WTC11 (cell line): ENCODE measurements at regions not wholly inside any gene's neighbourhood (a gene's known extent, or its start where the extent isn't known, plus 50 kb on each side); places are given as distances from the start of the nearest gene placed in this dataset.

Source experiments
- ATAC-seq: fragments of 200-7000 bp; cut with Tn5 transposase; 2 replicates; pipeline ENCODE4 v1.10.0; 2021; ENCODE audit warnings: mild to moderate bottlenecking, moderate library complexity
- CTCF ChIA-PET: fragments of 300-600 bp; sonication (Branson Sonifier 250); formaldehyde crosslinking; loops from one replicate; lab custom pipeline; 2021; ENCODE audit warnings: antibody characterized with exemption; lab: Charles Lee
- POLR2A ChIA-PET: fragments of 350-600 bp; sonication (Branson Sonifier 250); formaldehyde crosslinking; loops from one replicate; lab custom pipeline; 2021; ENCODE audit warnings: antibody characterized with exemption; lab: Charles Lee
- DNase-seq: peaks from one replicate; pipeline ENCODE4 v3.0.0; 2021; ENCODE audit warnings: low spot score
- H3K27ac Mint-ChIP-seq: 2 replicates; pipeline ENCODE4 v1.8.0; 2021; ENCODE audit warnings: mixed read lengths
- H3K27me3 Mint-ChIP-seq: 2 replicates; pipeline ENCODE4 v1.8.0; 2021; ENCODE audit warnings: low read depth, mild to moderate bottlenecking, moderate library complexity, mixed read lengths
- H3K36me3 Mint-ChIP-seq: 2 replicates; pipeline ENCODE4 v1.8.0; 2021; ENCODE audit warnings: mixed read lengths
- H3K4me1 Mint-ChIP-seq: 2 replicates; pipeline ENCODE4 v1.8.0; 2022; ENCODE audit warnings: mixed read lengths
- H3K4me3 Mint-ChIP-seq: 2 replicates; pipeline ENCODE4 v1.8.0; 2021; ENCODE audit warnings: mild to moderate bottlenecking, moderate library complexity, mixed read lengths
- H3K9me3 Mint-ChIP-seq: 2 replicates; pipeline ENCODE4 v1.8.0; 2021; ENCODE audit warnings: mixed read lengths
- ATF1 ChIP-seq: sonication (generic); formaldehyde crosslinking; IDR thresholded peaks from 2 replicates; pipeline ENCODE4 v1.8.1; 2023; ENCODE audit warnings: mild to moderate bottlenecking, moderate library complexity, missing genetic modification reagents
- FOXK1 ChIP-seq: sonication (generic); formaldehyde crosslinking; IDR thresholded peaks from 2 replicates; pipeline ENCODE4 v1.8.0; 2022; ENCODE audit warnings: mild to moderate bottlenecking, moderate library complexity, missing genetic modification reagents
- GRHL2 ChIP-seq: fragments of 250-450 bp; sonication (Bioruptor Pico); IDR thresholded peaks from 2 replicates; pipeline ENCODE4 v1.8.0; 2022; ENCODE audit warnings: mild to moderate bottlenecking, moderate library complexity; ENCODE audit not compliant: insufficient replicate concordance, severe bottlenecking
- KAT7 ChIP-seq: sonication (generic); formaldehyde crosslinking; IDR thresholded peaks from 2 replicates; pipeline ENCODE4 v1.8.1; 2023; ENCODE audit warnings: missing genetic modification reagents, mild to moderate bottlenecking, borderline replicate concordance
- MLX ChIP-seq: sonication (generic); formaldehyde crosslinking; IDR thresholded peaks from 2 replicates; pipeline ENCODE4 v1.8.1; 2023; ENCODE audit warnings: mild to moderate bottlenecking, missing genetic modification reagents, moderate library complexity
- NR2C2 ChIP-seq: sonication (generic); formaldehyde crosslinking; IDR thresholded peaks from 2 replicates; pipeline ENCODE4 v1.8.0; 2022; ENCODE audit warnings: mild to moderate bottlenecking, missing genetic modification reagents
- RELA ChIP-seq: sonication (generic); formaldehyde crosslinking; IDR thresholded peaks from 2 replicates; pipeline ENCODE4 v1.8.1; 2022; ENCODE audit warnings: missing genetic modification reagents, mild to moderate bottlenecking, borderline replicate concordance
- SMAD4 ChIP-seq: sonication (generic); formaldehyde crosslinking; IDR thresholded peaks from 2 replicates; pipeline ENCODE4 v1.8.0; 2022; ENCODE audit warnings: mild to moderate bottlenecking, missing genetic modification reagents
- STAT6 ChIP-seq: sonication (generic); formaldehyde crosslinking; conservative IDR thresholded peaks from 2 replicates; pipeline ENCODE4 v1.8.1; 2023; ENCODE audit warnings: mild to moderate bottlenecking, low read depth, missing genetic modification reagents, moderate library complexity
- TCF7 ChIP-seq: sonication (generic); formaldehyde crosslinking; IDR thresholded peaks from 2 replicates; pipeline ENCODE4 v1.8.0; 2022; ENCODE audit warnings: mild to moderate bottlenecking, low read depth, missing genetic modification reagents, moderate library complexity
- TEAD1 ChIP-seq: sonication (generic); formaldehyde crosslinking; IDR thresholded peaks from 2 replicates; pipeline ENCODE4 v1.8.0; 2022; ENCODE audit warnings: mild to moderate bottlenecking, missing genetic modification reagents
- TEAD4 ChIP-seq: sonication (generic); formaldehyde crosslinking; IDR thresholded peaks from 2 replicates; pipeline ENCODE4 v1.8.0; 2022; ENCODE audit warnings: mild to moderate bottlenecking, missing genetic modification reagents
- ZNF263 ChIP-seq: sonication (generic); formaldehyde crosslinking; IDR thresholded peaks from 2 replicates; pipeline ENCODE4 v1.8.1; 2022; ENCODE audit warnings: low read depth, mild to moderate bottlenecking, moderate library complexity, missing genetic modification reagents
- ZNF317 ChIP-seq: sonication (generic); formaldehyde crosslinking; IDR thresholded peaks from 2 replicates; pipeline ENCODE4 v1.8.1; 2023; ENCODE audit warnings: low read depth, mild to moderate bottlenecking, moderate library complexity, missing genetic modification reagents, borderline replicate concordance
- ZNF512 ChIP-seq: sonication (generic); formaldehyde crosslinking; IDR thresholded peaks from 2 replicates; pipeline ENCODE4 v1.8.1; 2022; ENCODE audit warnings: missing genetic modification reagents, borderline replicate concordance
- TF ChIP-seq, protein P1 (sequence below): sonication (generic); formaldehyde crosslinking; IDR thresholded peaks from 2 replicates; pipeline ENCODE4 v1.8.0; 2023; ENCODE audit warnings: missing genetic modification reagents
- TF ChIP-seq, protein P2 (sequence below): sonication (generic); formaldehyde crosslinking; IDR thresholded peaks from 2 replicates; pipeline ENCODE4 v1.8.0; 2022; ENCODE audit warnings: mild to moderate bottlenecking, missing genetic modification reagents
- TF ChIP-seq, protein P3 (sequence below): sonication (generic); formaldehyde crosslinking; IDR thresholded peaks from 2 replicates; pipeline ENCODE4 v1.8.1; 2023; ENCODE audit warnings: mild to moderate bottlenecking, missing genetic modification reagents
- TF ChIP-seq, protein P4 (sequence below): sonication (generic); formaldehyde crosslinking; IDR thresholded peaks from 2 replicates; pipeline ENCODE4 v1.8.1; 2022; ENCODE audit warnings: low read depth, missing genetic modification reagents, borderline replicate concordance

DNA sequence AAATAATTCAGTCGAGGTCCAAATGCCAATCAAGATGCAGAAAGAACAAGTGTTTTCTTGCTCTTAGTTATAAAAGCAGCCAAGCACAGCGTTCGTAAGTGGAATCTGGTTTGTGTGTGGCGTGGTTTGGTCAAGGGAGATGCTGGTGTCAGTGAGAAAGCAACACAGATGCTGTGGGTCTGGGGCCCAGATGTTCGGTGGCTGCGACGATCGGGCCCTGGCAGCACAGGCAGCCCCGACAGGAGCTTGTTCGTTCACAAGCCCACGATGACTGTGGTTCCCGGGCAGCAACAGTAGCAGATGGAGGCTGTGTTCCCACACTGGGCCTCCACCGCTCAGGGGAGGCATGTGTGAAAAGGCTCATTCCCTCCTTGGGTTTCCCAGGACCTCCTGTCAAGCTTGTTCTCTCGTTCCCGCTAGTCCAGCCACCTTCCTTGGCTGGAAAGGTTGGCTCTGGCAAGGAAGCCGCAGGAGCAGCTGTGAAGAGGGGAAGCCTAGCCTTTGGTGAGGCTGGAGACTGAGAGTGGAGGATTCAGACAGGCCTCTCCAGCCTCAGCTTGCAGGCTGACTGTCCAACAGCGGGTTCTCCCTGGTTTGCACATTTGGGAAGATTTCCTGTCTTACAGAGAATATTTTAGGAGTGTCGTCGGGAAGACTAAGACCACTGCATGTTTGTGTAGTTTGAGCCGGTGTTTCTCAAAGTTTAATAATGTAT, 304.7 kb downstream of the QKI start:
- Mint-ChIP-seq H3K9me3 (no peaks in the 10 kb centered on the region), H3K27ac (no peak overlapping the region)
- DNase-seq = no peak
- TF ChIP-seq ZNF512 (CRISPR knock-in tag) = no peak
- no peak for TF ChIP-seq STAT6 (CRISPR knock-in tag)
- no peak for TF ChIP-seq TEAD4 (CRISPR knock-in tag)
- TF ChIP-seq ATF1 (CRISPR knock-in tag) = no peak
- no peak for TF ChIP-seq FOXK1 (CRISPR knock-in tag)
- TF ChIP-seq, protein P1, sequence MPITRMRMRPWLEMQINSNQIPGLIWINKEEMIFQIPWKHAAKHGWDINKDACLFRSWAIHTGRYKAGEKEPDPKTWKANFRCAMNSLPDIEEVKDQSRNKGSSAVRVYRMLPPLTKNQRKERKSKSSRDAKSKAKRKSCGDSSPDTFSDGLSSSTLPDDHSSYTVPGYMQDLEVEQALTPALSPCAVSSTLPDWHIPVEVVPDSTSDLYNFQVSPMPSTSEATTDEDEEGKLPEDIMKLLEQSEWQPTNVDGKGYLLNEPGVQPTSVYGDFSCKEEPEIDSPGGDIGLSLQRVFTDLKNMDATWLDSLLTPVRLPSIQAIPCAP (CRISPR knock-in tag) = no peak
- TF ChIP-seq, protein P2, sequence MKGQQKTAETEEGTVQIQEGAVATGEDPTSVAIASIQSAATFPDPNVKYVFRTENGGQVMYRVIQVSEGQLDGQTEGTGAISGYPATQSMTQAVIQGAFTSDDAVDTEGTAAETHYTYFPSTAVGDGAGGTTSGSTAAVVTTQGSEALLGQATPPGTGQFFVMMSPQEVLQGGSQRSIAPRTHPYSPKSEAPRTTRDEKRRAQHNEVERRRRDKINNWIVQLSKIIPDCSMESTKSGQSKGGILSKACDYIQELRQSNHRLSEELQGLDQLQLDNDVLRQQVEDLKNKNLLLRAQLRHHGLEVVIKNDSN = no peak
- TF ChIP-seq, protein P3, sequence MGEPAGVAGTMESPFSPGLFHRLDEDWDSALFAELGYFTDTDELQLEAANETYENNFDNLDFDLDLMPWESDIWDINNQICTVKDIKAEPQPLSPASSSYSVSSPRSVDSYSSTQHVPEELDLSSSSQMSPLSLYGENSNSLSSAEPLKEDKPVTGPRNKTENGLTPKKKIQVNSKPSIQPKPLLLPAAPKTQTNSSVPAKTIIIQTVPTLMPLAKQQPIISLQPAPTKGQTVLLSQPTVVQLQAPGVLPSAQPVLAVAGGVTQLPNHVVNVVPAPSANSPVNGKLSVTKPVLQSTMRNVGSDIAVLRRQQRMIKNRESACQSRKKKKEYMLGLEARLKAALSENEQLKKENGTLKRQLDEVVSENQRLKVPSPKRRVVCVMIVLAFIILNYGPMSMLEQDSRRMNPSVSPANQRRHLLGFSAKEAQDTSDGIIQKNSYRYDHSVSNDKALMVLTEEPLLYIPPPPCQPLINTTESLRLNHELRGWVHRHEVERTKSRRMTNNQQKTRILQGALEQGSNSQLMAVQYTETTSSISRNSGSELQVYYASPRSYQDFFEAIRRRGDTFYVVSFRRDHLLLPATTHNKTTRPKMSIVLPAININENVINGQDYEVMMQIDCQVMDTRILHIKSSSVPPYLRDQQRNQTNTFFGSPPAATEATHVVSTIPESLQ = no peak
- no peak for TF ChIP-seq NR2C2 (CRISPR knock-in tag)
- TF ChIP-seq ZNF317 (CRISPR knock-in tag) = no peak
- TF ChIP-seq GRHL2 (CRISPR knock-in tag) = no peak
- TF ChIP-seq SMAD4 (CRISPR knock-in tag) = no peak
- TF ChIP-seq, protein P4, sequence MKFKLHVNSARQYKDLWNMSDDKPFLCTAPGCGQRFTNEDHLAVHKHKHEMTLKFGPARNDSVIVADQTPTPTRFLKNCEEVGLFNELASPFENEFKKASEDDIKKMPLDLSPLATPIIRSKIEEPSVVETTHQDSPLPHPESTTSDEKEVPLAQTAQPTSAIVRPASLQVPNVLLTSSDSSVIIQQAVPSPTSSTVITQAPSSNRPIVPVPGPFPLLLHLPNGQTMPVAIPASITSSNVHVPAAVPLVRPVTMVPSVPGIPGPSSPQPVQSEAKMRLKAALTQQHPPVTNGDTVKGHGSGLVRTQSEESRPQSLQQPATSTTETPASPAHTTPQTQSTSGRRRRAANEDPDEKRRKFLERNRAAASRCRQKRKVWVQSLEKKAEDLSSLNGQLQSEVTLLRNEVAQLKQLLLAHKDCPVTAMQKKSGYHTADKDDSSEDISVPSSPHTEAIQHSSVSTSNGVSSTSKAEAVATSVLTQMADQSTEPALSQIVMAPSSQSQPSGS = no peak
- TF ChIP-seq RELA (CRISPR knock-in tag) = no peak
- TF ChIP-seq KAT7 (CRISPR knock-in tag) = no peak
- no peak for TF ChIP-seq MLX
- TF ChIP-seq TCF7 (CRISPR knock-in tag) = no peak
- no peak for TF ChIP-seq ZNF263 (CRISPR knock-in tag)
- TF ChIP-seq TEAD1 (CRISPR knock-in tag) = no peak
- TF ChIP-seq, all 79 proteins: peak for 0
- ATAC-seq = no peak
- Mint-ChIP-seq H3K4me3 (no peak overlapping the region), H3K27me3 (no peaks in the 10 kb centered on the region), H3K36me3 (no peaks in the 10 kb centered on the region), H3K4me1 (no peaks in the 10 kb centered on the region)
- POLR2A ChIA-PET = no interaction called here
- CTCF ChIA-PET = no interaction called here
